H9 (cell line): ENCODE measurements at regions not wholly inside any gene's neighbourhood (a gene's known extent, or its start where the extent isn't known, plus 50 kb on each side); places are given as distances from the start of the nearest gene placed in this dataset.

ENCODE experiments used
- DNase-seq: peaks from one replicate; pipeline ENCODE4 v3.0.0-alpha.2; 2017
- H2AFZ ChIP-seq: one replicate; pipeline ENCODE4 v1.6.1; 2013; ENCODE audit warnings: mild to moderate bottlenecking, low read length, control low read depth, moderate library complexity
- H2AK5ac ChIP-seq: 2 replicates; pipeline ENCODE4 v1.6.1; 2013; ENCODE audit warnings: low read length, control low read depth, mixed read lengths; ENCODE audit not compliant: insufficient read length
- H2BK120ac ChIP-seq: one replicate; pipeline ENCODE4 v1.6.1; 2013; ENCODE audit warnings: low read depth, mild to moderate bottlenecking, low read length, control low read depth, inconsistent platforms; ENCODE audit not compliant: poor library complexity, severe bottlenecking
- H2BK12ac ChIP-seq: 2 replicates; pipeline ENCODE4 v1.6.1; 2013; ENCODE audit warnings: low read length, control low read depth, mixed read lengths, low read depth; ENCODE audit not compliant: insufficient read length
- H2BK15ac ChIP-seq: 2 replicates; pipeline ENCODE4 v1.6.1; 2013; ENCODE audit warnings: low read depth, low read length, control low read depth
- H2BK20ac ChIP-seq: one replicate; pipeline ENCODE4 v1.6.1; 2013; ENCODE audit warnings: low read depth, mild to moderate bottlenecking, low read length, control low read depth, inconsistent platforms; ENCODE audit not compliant: poor library complexity, severe bottlenecking
- H2BK5ac ChIP-seq: 2 replicates; pipeline ENCODE4 v1.6.1; 2013; ENCODE audit warnings: low read length, control low read depth, mixed read lengths; ENCODE audit not compliant: insufficient read length
- H3K14ac ChIP-seq: 2 replicates; pipeline ENCODE4 v1.6.1; 2013; ENCODE audit warnings: low read length, control low read depth; ENCODE audit not compliant: insufficient read depth
- H3K18ac ChIP-seq: 2 replicates; pipeline ENCODE4 v1.6.1; 2013; ENCODE audit warnings: low read depth, mild to moderate bottlenecking, mixed read lengths, low read length, control low read depth; ENCODE audit not compliant: insufficient read length
- H3K23ac ChIP-seq: 2 replicates; pipeline ENCODE4 v1.6.1; 2013; ENCODE audit warnings: low read length, control low read depth, mixed read lengths, low read depth; ENCODE audit not compliant: insufficient read length
- H3K23me2 ChIP-seq: 2 replicates; pipeline ENCODE4 v1.6.1; 2013; ENCODE audit warnings: low read depth, mild to moderate bottlenecking, mixed read lengths, low read length, control low read depth; ENCODE audit not compliant: insufficient read length, poor library complexity, severe bottlenecking
- H3K27ac ChIP-seq: 2 replicates; pipeline ENCODE4 v1.5.1; 2013; ENCODE audit warnings: low read length, control low read depth, mixed read lengths, low read depth; ENCODE audit not compliant: insufficient read length
- H3K27me3 ChIP-seq: 2 replicates; pipeline ENCODE4 v1.6.1; 2013; ENCODE audit warnings: low read length, control low read depth, inconsistent platforms; ENCODE audit not compliant: insufficient read depth
- H3K4ac ChIP-seq: 2 replicates; pipeline ENCODE4 v1.6.1; 2013; ENCODE audit warnings: low read depth, mild to moderate bottlenecking, control low read depth, inconsistent platforms, low read length, moderate library complexity
- H3K4me1 ChIP-seq: 2 replicates; pipeline ENCODE4 v1.6.1; 2013; ENCODE audit warnings: low read length, control low read depth, inconsistent platforms; ENCODE audit not compliant: insufficient read depth
- H3K4me2 ChIP-seq: 2 replicates; pipeline ENCODE4 v1.6.1; 2013; ENCODE audit warnings: low read length, control low read depth, mixed read lengths; ENCODE audit not compliant: insufficient read length, insufficient read depth
- H3K56ac ChIP-seq: 2 replicates; pipeline ENCODE4 v1.6.1; 2013; ENCODE audit warnings: low read depth, mild to moderate bottlenecking, mixed read lengths, low read length, control low read depth; ENCODE audit not compliant: insufficient read length
- H3K79me1 ChIP-seq: 2 replicates; pipeline ENCODE4 v1.6.1; 2013; ENCODE audit warnings: low read depth, mild to moderate bottlenecking, moderate library complexity, low read length, control low read depth, inconsistent platforms; ENCODE audit not compliant: insufficient read depth, poor library complexity, severe bottlenecking
- H3K79me2 ChIP-seq: 2 replicates; pipeline ENCODE4 v1.6.1; 2013; ENCODE audit warnings: low read length, control low read depth, inconsistent platforms; ENCODE audit not compliant: insufficient read depth
- H3K9ac ChIP-seq: 2 replicates; pipeline ENCODE4 v1.6.1; 2013; ENCODE audit warnings: low read length, control low read depth, mixed read lengths; ENCODE audit not compliant: insufficient read length; ENCODE audit errors: extremely low read depth
- H3K9me3 ChIP-seq: one replicate; pipeline ENCODE4 v1.6.1; 2013; ENCODE audit warnings: low read depth, low read length, inconsistent platforms; ENCODE audit not compliant: control insufficient read depth
- H3T11ph ChIP-seq: one replicate; pipeline ENCODE4 v1.6.1; 2013; ENCODE audit warnings: mild to moderate bottlenecking, low read length, control low read depth, inconsistent platforms
- H4K20me1 ChIP-seq: one replicate; pipeline ENCODE4 v1.6.1; 2013; ENCODE audit not compliant: control insufficient read depth, insufficient read length, insufficient read depth
- H4K5ac ChIP-seq: 2 replicates; pipeline ENCODE4 v1.6.1; 2013; ENCODE audit warnings: low read depth, mild to moderate bottlenecking, mixed read lengths, low read length, control low read depth; ENCODE audit not compliant: insufficient read length
- H4K8ac ChIP-seq: replicated peaks from 2 replicates; pipeline ENCODE4 v1.6.1; 2013; ENCODE audit warnings: low read length, control low read depth, mixed read lengths, low read depth; ENCODE audit not compliant: insufficient read length
- H4K91ac ChIP-seq: 2 replicates; pipeline ENCODE4 v1.6.1; 2013; ENCODE audit warnings: low read depth, mild to moderate bottlenecking, moderate library complexity, mixed read lengths, low read length, control low read depth; ENCODE audit not compliant: insufficient read length
- H3K27ac Mint-ChIP-seq, 3 experiments: 2 replicates in 2 of 3; 3 replicates in 1 of 3; pipeline ENCODE4 v1.8.0; 2020 to 2021; ENCODE audit warnings: mixed read lengths in 3 of 3, mild to moderate bottlenecking in 1 of 3, moderate library complexity in 1 of 3
- H3K27me3 Mint-ChIP-seq: 2 replicates; pipeline ENCODE4 v1.8.0; 2021; ENCODE audit warnings: low read depth, mild to moderate bottlenecking, moderate library complexity, mixed read lengths
- H3K36me3 Mint-ChIP-seq, 3 experiments: 2 replicates in 2 of 3; 3 replicates in 1 of 3; pipeline ENCODE4 v1.8.0; 2020 to 2021; ENCODE audit warnings: low read depth in 3 of 3, mixed read lengths in 3 of 3; ENCODE audit not compliant: insufficient read depth in 1 of 3
- H3K4me1 Mint-ChIP-seq, 2 experiments: 2 replicates each; pipeline ENCODE4 v1.8.0; 2020; ENCODE audit warnings: mixed read lengths in 2 of 2
- H3K4me3 Mint-ChIP-seq, 2 experiments: 2 replicates in 1 of 2; 3 replicates in 1 of 2; pipeline ENCODE4 v1.8.0; 2020 to 2021; ENCODE audit warnings: mild to moderate bottlenecking in 2 of 2, mixed read lengths in 2 of 2, moderate library complexity in 1 of 2
- H3K9me3 Mint-ChIP-seq, 2 experiments: 2 replicates in 1 of 2; 3 replicates in 1 of 2; pipeline ENCODE4 v1.8.0; 2020; ENCODE audit warnings: mild to moderate bottlenecking in 2 of 2, mixed read lengths in 2 of 2, moderate library complexity in 1 of 2
- CTCF ChIP-seq: fragments of 200-600 bp; sonication (generic); conservative IDR thresholded peaks from 3 replicates; pipeline ENCODE4 v1.8.0; 2021; ENCODE audit warnings: antibody characterized with exemption, mild to moderate bottlenecking
- WGBS: extraction: QIAGEN DNeasy Blood & Tissue Kit; methylation state at CpG from one replicate; pipeline ENCODE4 v1.1.7; 2013; ENCODE audit warnings: missing lambda C conversion rate, low lambda C conversion rate, mixed read lengths; ENCODE audit not compliant: insufficient read length; ENCODE audit errors: extremely low coverage; 5-methylcytosine and 5-hydroxymethylcytosine counted together

GRCh38 chr7:17512181-17512675 lies 213.8 kb downstream of the AHR start:
- H2BK5ac ChIP-seq: no peak overlapping the region
- H3K23ac ChIP-seq: no peak overlapping the region
- H3K56ac ChIP-seq: no peak overlapping the region
- H3K27ac Mint-ChIP-seq: no peak overlapping the region
- no peak overlapping the region for H3K14ac ChIP-seq
- no peak overlapping the region for H3K27ac ChIP-seq
- H4K91ac ChIP-seq: no peak overlapping the region
- WGBS: no CpG with 5 or more reads among the region's 2 CpGs
- H3K4me1 Mint-ChIP-seq: no peaks in the 10 kb centered on the region
- no peak overlapping the region for H4K8ac ChIP-seq
- no peak overlapping the region for H3K9ac ChIP-seq
- H3K27me3 Mint-ChIP-seq: no peaks in the 10 kb centered on the region
- no peak overlapping the region for H2BK15ac ChIP-seq
- H2BK20ac ChIP-seq: no peak overlapping the region
- H3T11ph ChIP-seq: no peak overlapping the region
- H4K5ac ChIP-seq: no peak overlapping the region
- no peaks in the 10 kb centered on the region for H3K4me1 ChIP-seq
- H4K20me1 ChIP-seq: no peaks in the 10 kb centered on the region
- H3K23me2 ChIP-seq: no peaks in the 10 kb centered on the region
- no peaks in the 10 kb centered on the region for H3K9me3 Mint-ChIP-seq
- TF ChIP-seq CTCF: no peak
- H2AK5ac ChIP-seq: no peak overlapping the region
- no peaks in the 10 kb centered on the region for H3K9me3 ChIP-seq
- H3K79me1 ChIP-seq: no peaks in the 10 kb centered on the region
- H3K27me3 ChIP-seq: no peaks in the 10 kb centered on the region
- no peaks in the 10 kb centered on the region for H3K79me2 ChIP-seq
- no peak overlapping the region for H3K4ac ChIP-seq
- DNase-seq: no peak
- no peak overlapping the region for H2AFZ ChIP-seq
- H3K36me3 Mint-ChIP-seq: no peaks in the 10 kb centered on the region; a peak in 1 of 7 replicates
- no peak overlapping the region for H2BK120ac ChIP-seq
- no peak overlapping the region for H3K18ac ChIP-seq
- no peak overlapping the region for H3K4me3 Mint-ChIP-seq
- no peak overlapping the region for H2BK12ac ChIP-seq
- no peak overlapping the region for H3K4me2 ChIP-seq
